NCI-H82 treated with DMSO at 0.1 percent for 48 hours (cell line): ENCODE measurements at regions not wholly inside any gene's neighbourhood (a gene's known extent, or its start where the extent isn't known, plus 50 kb on each side); places are given as distances from the start of the nearest gene placed in this dataset.
"Not testable (repeated sequence)": the region's sequence is repeated elsewhere in the genome, so short reads cannot be mapped to it uniquely, and the experiment has no call there.

Source experiments
- DNase-seq: peaks from one replicate; lab custom pipeline; 2025; ENCODE audit not compliant: unreplicated experiment; lab: John Stamatoyannopoulos, UW

DNA sequence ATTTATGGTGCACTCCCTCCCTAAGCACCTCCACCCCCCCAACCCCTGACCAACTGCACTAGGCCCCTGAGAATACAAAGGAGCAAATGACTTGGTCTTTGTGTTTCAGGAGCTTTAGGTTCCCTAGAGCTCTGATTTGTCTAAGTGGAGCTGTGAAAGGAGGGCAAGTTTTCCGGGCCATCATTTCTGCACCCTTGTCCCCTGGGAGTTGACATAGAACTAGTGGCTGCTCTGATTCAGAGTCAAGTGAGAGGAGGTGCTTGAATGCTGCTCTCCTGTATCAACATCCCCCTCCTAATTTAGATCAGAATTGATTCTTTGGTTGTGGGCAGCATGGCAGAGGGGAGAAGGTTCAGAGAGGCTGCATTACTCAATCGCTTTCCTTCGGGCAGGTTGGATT lies 391.6 kb downstream of the KCNRG start:
- DNase-seq: no peak

DNA sequence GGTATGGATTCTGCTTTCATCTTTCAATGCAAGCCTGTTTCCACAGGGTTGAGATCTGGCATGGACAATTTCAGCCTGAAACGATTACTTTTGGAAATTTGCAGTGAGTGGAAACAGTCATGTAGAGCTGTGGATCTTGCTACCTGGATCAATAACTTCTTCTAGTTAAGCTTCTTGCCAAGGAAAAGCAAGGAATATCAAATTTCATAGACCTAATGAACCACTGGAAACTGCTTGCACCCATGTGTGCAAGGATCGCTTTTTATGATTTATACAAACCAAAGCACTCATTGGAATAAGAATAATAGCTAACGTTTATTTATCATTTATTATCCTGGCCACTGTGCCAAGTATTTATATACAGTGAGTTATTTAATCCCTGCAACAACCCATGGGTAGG lies 392.8 kb downstream of the KCNRG start:
- DNase-seq: no peak

DNA sequence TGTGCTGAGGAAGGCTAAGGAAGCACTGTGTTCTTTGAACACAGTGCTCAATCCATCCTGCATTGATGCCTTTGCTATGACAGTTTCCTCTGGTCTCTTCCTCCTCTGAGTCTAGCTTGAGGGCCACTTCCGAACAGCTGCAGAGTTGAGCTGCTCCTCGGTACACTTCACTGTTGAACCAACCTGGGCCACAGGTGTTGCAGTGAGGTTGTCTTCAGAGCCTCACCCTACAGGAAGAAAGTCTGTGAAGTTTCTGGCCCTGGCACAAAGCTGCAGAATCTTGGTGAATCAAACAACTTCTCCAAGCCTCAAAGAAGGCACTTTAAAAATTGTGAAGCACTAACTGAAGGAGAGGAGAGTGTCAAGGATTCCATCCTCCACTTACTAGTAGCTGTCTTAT lies 394.0 kb downstream of the KCNRG start:
- DNase-seq: no peak

DNA sequence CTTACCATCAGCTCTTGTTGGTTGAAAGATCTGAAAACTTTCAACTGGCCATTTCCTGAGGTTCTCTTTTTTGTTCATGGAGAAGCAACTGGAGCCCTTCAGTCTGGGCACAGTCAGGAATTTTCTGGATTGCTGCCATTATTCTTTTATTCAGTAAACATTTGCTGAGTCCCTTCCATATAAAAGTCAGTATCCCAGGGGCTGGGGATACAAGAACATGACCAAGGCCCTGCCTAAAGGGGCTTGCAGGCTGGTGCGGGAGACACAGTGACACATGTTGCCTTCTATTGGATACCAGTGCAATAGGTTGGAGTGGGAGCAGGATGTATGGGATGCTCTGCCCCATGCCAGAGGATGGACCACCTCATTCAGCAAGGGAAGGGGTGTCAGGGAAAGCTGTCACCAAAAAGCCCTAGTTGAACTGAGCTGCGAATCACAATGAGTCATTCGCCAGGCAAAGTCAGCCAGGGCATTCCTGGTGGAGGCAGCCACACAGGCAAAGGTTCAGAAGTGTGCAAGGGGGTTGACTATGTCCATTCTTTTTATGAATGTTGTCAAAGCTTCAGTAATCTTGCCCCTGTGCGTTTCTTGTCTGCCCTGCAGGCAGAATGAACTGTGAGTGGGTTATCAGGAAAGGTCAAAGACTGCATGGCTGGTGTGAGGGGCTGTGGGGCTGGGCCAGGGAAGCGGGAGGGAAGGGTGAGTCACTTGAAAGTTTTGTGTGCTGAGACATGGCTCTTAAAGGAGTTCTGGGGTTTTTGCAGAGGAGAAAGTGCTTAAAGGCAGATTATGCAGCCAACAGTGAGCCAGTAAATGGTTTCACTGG lies 395.9 kb downstream of the KCNRG start:
- no peak for DNase-seq

DNA sequence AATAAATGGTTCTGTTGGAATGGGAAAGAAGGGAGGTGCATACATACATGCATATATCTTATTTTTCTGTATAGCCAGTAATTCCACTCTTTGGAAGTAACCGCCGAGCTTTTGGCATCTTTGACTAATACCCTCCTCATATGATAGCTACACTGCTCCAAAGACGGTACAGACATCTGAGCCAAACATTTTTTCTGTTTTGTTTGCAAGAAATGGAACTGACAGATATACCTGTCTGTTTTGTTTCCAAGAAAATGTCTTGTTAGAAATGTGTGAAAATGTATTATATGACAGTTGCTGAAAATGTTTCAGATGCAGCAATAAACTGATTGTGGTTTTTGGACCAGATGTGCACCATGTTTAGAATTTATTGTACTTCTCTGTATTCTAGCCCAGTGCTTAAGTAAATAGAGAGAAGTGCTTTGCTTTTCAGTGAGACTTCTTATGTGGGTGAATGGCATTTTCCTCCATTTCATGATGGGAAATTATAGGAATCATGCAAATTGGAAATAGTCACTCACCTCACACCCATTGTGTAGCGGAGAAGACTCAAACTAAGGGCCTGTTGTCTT lies 396.9 kb downstream of the KCNRG start:
- no peak for DNase-seq

DNA sequence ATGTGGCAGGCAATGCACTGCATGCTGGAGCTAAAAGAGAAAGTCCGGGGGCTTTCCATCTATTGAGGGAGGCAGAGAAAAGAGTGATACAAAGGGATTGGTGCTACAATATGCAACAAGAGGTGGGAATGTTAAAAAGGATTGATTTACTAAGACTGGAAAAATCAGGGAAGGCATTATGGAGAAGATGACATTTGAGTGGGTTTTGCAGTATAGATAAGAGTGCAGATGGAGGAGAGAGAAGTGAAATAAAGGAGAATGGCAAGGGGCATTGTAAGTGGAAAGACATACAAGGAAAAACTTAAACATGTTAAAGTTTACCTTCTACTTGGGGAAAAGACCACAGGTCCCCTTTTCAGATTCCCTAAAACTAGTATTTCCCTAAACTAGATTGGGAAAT lies 399.4 kb downstream of the KCNRG start:
- no peak for DNase-seq

DNA sequence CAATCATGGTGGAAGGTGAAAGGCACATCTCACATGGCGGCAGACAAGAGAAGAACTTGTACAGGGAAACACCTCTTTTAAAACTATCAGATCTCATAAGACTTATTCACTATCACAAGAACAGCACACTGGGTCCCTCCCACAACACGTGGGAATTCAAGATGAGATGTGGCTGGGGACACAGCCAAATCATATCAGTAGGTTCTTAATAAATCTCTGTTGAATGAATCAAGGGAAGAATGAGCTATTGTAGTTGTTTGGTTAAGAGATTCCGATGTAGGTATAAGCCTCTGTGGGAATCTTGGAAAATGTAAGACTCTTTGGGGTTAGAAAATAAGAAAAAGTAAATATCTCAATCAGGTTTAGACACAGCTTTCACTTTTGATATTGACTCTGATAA lies 400.2 kb downstream of the KCNRG start:
- DNase-seq: no peak

DNA sequence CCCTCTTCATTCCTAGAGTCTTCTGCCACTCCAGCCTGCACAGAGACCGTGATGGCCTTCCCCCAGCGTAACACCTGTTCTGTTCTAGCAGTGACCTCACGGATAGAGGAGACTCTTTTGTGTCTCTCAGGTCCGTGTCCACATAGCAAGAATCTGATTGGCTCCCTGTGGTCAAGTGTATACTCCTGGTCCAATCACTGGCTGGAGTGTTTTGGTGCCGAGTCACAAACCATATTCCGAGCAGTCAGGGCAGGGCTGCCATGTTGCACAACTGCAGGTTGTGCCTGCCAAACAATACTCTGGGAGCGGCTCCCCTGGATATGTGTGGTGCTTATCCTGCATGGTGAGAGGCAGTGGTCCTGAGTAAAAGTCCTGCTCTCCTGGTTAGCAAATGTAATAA lies 402.4 kb downstream of the KCNRG start:
- no peak for DNase-seq

DNA sequence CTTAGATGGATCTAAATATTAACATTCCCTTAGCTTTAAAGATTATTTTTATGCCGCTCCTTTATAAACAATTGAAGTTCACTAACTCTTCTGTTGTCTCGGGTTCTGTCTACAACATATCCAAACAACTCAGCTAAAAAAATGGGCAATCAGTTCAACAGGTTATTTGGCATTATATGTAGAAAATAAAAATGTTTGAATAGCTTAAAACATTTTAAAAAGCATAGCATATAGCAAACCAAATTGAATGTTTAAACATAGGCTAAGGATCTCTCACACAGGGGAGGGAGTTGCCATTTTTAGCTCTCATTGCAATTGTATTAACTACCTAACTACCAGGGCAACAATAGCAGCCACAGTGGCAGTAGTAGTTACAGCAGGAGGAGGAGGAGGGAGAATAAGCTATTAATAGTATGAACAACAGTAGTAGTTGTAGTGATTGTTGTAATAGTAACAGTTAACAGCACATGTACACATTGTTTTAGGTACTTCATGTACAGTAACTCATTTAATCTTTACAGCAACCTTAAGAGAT lies 404.2 kb downstream of the KCNRG start:
- DNase-seq: no peak

DNA sequence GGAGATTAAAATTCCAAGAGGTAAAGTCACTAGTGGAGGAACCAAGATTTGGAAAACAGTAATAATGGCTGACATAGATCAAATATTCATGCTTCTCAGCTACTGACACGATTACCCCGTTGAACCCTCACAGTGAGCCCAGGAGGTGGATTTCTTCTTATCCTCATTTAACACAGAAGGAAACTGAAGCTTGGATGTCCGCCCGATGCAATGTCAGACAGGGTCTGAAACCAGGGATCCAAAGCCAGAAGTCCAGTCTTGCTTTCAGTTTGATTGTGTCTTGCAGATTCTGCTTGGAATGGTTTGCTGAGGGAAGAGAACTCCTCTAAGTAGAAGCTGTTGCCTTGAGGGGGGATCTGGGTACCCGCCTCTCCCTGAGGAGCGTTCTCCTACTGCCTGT lies 404.7 kb downstream of the KCNRG start:
- no peak for DNase-seq

DNA sequence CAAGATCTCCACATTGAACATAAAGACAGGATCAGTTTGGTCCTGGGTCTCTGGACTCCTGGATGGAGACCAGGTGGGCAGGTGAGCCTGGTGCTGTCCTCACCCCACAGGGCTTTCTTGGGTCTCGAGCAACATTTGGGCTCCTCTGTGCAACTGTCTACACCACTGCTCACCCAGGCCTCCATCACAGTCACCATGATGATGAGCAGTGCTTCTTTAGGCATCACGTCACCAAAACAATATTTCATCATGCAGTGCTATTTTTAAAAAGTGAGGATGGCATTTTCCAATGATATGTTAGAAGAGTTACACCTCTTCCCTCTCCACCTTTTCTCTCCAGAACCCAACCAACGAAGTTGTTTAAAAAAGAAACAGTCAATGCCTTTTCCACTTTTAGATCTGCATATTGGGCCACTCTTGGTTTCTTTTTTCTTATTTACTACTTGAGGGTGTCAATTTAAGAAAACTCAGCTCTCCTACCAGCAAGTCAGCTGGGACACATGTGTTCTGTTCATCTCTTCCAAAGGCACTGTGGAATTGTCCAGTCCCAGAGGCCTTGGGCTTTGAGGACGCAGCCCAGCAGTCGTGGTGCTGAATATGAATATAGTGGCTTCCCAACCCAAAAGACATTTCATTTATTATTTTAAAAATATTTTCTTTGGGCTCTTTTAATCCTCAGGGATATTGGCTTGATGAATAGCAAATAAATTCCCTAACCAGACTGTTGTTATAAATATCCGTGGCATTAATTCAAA lies 405.7 kb downstream of the KCNRG start:
- no peak for DNase-seq

DNA sequence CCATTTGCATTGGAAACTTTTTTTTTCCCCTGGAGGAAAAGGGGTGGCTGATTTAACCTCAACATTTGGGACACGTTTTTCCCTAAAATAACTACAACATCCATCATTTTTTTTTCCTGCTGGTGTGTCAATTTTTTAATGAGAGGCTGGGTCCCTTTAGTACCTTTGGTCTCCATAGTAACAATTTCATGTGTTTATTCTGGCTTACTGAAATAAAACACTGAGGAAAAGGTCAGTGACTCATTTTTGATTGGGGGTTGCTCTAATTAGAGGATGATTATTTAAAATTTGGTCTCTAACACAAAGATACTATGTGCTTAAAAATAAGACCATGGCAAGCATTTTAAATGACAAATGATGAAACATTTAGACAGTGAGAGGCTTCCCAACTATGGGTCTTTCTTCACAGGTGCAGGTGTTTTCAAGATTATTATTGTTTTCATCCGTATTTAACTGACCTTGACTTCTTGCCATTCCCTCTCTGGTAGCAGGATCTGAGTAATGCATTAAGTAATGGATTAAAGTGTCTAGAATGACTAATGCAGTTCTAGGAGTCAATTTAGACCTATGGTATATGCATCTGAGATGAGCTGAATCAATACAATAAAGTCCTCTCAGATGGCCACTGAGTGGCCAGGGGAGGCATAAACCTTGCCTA lies 406.4 kb downstream of the KCNRG start:
- DNase-seq: no peak

DNA sequence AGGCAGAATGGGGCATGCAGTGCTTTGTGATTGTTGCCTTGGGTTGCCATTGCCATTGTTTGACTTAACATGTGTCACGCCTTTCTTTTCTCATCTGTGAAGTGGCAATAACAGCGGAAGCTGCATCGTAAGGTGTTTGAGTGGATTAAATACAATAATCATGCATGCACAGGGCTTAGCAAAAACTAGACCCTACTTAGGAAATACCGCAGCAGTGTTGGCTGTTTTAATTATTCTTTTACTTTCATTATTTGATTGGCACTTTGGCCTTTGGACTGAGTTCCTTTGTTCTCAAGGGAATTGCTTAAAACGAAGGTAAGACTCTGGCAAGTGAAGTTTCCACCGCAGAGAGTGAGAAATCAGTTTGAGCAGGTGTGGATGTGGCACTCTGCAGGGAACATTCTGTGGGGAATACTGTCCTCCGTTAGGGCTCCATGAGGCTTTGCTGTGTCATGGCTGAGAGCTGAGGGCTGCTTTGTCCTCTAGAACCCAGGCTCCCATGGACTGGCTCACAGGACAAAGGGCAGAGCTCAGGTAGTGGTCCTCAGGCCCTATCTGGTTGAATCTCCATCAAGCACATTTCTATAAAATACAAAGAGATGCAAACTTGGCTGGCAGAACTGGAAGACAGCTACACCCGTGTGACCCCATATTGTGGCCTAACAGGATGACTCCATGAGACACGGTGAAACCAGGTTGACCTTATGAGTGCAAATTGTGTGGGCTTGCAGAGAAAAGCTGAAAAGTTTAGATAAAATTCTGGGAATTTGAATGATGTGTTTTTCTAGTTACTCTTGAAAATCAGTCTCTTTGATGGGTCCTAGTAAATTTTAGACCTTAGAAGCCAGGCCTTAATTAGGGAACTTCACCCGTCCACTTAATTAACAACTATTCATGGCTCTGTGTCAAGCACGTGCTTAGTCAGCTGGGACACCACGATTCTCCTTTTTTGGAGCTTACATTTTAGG lies 407.2 kb downstream of the KCNRG start:
- DNase-seq: no peak

DNA sequence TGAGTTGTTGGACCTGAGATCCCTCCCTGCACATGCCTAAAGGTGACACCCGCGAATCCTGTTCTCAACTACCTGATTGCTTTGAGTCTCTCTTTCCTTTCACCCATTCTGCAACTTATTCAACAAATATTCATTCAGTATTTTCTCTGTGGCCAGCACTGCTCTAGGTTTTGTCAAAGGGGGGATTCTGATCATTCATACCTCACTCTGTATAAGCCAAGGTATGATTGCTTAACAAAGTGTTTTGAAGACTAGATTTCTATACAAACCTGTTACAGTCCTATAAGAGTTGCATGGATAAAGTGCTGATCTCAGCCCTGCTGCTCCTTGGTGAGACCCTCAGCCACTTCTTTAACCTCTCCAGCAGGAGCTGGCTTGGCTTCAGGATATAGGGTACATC lies 409.7 kb downstream of the KCNRG start:
- no peak for DNase-seq

DNA sequence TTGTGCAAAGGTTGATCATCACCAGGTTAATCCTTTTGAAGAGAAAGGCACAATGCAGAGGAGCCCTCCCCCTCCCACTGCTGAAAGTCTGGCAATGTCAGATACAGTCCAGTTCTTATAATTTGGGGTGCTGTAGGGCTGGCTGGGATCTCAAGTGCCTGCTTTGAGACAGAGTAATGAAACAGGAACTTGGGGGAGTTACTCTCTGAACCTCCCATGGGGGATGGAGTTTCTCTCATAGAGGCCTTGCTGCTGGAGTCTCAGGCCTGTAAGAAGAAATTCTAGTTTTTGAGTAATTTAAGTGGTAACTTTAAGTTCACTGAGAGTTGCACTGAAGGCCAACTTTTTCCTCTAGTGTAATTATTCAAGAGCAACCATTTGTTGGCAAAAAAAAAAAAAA lies 410.5 kb downstream of the KCNRG start:
- DNase-seq: no peak

DNA sequence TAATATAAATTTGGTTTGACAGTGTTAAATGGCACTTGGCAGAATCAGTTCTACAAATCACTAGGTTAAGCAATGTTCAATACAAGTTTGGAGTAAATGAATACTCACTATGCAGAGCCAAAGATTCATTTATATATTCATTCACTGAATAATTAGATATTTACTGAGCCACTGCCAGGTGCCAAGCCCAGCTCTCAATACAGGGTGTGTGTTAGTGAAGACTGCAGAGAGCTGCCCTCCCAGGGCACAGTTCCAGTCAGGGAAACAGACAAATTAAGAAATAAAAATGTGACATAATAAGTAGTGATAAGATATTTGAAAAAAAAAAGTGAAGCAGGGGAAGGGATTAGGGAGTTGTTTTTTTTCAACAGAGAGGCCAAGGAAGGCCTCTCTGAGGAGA lies 411.7 kb downstream of the KCNRG start:
- no peak for DNase-seq

DNA sequence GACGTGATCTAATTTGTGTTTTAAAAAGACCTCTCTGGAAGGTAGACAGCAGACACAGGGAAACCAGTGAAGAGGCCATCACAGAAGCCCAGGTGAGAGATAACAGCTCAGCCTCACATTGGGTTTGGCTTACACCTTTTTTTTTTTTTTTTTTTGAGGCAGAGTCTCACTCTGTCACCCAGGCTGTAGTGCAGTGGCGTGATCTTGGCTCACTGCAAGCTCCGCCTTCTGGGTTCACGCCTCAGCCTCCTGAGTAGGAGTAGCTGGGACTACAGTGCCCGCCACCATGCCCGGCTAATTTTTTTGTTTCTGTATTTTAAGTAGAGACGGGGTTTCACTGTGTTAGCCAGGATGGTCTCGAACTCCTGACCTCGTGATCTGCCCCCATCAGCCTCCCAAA lies 412.3 kb downstream of the KCNRG start:
- DNase-seq: not testable (repeated sequence)

DNA sequence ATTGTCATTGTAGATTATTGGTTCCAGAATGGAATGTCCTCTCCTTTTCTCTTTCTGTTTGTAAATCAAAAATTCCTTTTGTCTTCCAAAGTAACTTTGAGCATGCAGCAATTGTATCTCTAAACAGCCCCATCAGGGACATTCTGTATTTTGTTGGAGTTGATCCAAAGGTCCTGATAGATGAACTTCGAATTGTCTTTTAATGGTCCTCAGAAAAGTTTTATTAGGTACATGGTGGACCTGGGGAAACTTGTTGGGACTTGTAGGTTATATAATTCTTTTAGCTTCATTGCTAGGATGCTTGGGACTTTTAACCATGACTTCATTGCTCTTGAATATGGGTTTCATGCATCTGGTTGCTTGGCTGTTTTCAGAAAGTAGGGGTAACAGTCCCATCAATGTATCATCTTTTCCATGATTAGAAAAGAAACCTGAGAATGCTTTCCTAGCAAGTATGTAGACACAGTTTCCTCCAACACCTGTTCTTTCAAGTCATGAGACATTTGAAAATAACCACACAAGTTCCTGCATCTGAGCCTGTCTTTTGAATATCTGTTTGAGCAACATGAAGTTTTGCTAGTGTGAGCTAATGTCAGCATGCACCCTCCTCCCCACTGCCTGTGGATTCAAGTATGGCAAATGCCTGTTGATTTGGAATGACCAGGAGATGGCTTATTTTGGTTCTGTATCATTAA lies 413.1 kb downstream of the KCNRG start:
- DNase-seq: no peak

DNA sequence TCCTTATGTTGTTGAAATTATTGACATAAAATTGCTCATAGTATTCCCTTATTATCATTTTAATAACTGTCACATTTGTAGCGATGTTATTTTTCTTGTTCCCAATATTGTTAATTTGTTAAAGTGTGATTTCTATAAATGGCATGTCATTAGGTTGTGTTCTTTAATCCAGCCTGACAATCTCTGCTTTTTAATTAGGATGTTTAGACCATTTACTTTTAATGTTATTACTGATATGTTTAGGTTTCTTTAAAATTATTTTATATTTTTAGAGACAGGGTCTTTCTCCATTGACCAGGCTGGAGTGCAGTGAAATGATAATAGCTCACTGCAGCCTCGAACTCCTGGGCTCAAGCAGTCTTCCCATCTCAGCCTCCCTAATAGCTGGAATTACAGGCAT lies 408.5 kb downstream of the DLEU7 start:
- DNase-seq: no peak

DNA sequence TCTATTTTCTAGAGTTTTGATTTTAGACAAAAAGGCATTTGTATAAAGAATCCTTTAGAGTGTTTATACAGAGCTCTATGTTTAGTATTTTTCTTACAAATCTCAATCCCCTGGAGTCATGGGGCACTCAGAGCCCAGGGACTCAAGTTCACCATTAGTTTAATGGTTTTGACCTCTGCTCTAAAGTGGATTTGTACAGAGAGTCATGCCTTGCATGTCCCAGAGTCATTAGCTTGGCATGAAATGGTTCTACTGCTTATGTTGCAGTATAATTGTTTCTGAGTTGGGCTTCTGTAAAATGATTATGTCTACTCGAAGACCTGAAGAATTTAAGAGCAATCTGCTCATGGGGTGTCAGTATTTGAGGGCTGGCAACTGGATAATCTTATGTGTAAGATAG lies 406.2 kb downstream of the DLEU7 start:
- DNase-seq: no peak
